Neural crest cell (in vitro differentiated cells): ENCODE measurements at regions not wholly inside any gene's neighbourhood (a gene's known extent, or its start where the extent isn't known, plus 50 kb on each side); places are given as distances from the start of the nearest gene placed in this dataset.

Experiments used
- DNase-seq: peaks from one replicate; pipeline ENCODE4 v3.0.0; 2021; ENCODE audit warnings: low read depth, mixed read lengths, low spot score
- H3K27ac Mint-ChIP-seq: one replicate; pipeline ENCODE4 v1.8.0; 2021; ENCODE audit warnings: mild to moderate bottlenecking, mixed read lengths; ENCODE audit not compliant: unreplicated experiment
- H3K27me3 Mint-ChIP-seq: 2 replicates; pipeline ENCODE4 v1.8.0; 2021; ENCODE audit warnings: low read depth, mild to moderate bottlenecking, mixed read lengths
- H3K36me3 Mint-ChIP-seq: 2 replicates; pipeline ENCODE4 v1.8.0; 2021; ENCODE audit warnings: low read depth, mild to moderate bottlenecking, mixed read lengths
- H3K4me1 Mint-ChIP-seq: 2 replicates; pipeline ENCODE4 v1.8.0; 2021; ENCODE audit warnings: mixed read lengths
- H3K4me3 Mint-ChIP-seq: one replicate; pipeline ENCODE4 v1.8.0; 2021; ENCODE audit warnings: mild to moderate bottlenecking, mixed read lengths
- H3K9me3 Mint-ChIP-seq: 2 replicates; pipeline ENCODE4 v1.8.0; 2021; ENCODE audit warnings: mixed read lengths
- TF ChIP-seq, protein P1 (sequence below): fragments of 200-600 bp; sonication (generic); conservative IDR thresholded peaks from 2 replicates; pipeline ENCODE4 v1.5.0; 2021; ENCODE audit warnings: antibody characterized with exemption, mild to moderate bottlenecking

DNA sequence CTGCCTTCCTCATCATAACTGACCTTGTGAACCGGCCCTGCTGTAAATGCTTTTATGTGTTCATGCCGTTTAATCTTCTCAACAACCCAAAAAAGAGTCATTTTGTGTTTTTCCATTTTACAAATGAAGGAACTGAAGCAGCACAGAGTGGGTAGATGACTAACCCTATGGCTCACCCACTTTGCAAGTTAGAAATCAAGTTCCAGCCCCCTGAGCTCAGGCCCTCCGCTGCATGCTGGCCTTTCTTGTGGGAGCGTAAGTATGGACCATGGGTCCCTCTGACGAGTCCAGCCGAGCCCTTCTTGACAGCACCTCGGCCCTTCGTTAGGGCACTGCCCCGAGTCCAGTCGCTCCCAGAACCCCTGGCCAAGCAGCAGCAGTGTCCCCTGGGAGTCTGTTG is 194.6 kb downstream of the GLI2 start:
- H3K9me3 Mint-ChIP-seq, result no peaks in the 10 kb centered on the region
- H3K27me3 Mint-ChIP-seq, result no peaks in the 10 kb centered on the region
- no peak overlapping the region for H3K27ac Mint-ChIP-seq
- H3K4me3 Mint-ChIP-seq, result no peak overlapping the region
- peaks cover 40% of the 10 kb centered on the region for H3K4me1 Mint-ChIP-seq
- TF ChIP-seq, protein P1, sequence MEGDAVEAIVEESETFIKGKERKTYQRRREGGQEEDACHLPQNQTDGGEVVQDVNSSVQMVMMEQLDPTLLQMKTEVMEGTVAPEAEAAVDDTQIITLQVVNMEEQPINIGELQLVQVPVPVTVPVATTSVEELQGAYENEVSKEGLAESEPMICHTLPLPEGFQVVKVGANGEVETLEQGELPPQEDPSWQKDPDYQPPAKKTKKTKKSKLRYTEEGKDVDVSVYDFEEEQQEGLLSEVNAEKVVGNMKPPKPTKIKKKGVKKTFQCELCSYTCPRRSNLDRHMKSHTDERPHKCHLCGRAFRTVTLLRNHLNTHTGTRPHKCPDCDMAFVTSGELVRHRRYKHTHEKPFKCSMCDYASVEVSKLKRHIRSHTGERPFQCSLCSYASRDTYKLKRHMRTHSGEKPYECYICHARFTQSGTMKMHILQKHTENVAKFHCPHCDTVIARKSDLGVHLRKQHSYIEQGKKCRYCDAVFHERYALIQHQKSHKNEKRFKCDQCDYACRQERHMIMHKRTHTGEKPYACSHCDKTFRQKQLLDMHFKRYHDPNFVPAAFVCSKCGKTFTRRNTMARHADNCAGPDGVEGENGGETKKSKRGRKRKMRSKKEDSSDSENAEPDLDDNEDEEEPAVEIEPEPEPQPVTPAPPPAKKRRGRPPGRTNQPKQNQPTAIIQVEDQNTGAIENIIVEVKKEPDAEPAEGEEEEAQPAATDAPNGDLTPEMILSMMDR, result no peak
- no peak for DNase-seq
- H3K36me3 Mint-ChIP-seq, result peaks cover 15% of the 10 kb centered on the region

DNA sequence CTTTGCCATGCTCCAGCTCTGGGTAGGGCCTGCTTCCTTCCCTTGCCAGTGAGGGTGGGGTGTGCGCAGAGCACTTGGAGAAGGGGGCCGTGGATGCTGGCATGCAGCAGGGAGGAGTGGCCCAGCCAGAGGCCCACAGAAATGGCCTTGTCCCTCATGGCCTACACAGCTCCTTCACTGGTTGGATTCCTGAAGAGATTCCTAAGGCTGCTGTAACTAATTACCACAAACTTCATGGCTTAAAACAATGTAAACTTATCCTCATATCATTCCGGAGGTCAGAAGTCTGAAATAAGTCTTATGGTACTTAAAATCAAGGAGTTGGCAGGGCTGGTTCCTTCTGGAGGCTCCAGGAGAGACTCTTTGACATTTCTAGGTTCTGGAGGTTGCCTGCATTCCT is 195.2 kb downstream of the GLI2 start:
- TF ChIP-seq, protein P1, result no peak
- H3K27ac Mint-ChIP-seq, result no peak overlapping the region
- peaks cover 15% of the 10 kb centered on the region for H3K36me3 Mint-ChIP-seq
- H3K4me3 Mint-ChIP-seq, result no peak overlapping the region
- peaks cover 46% of the 10 kb centered on the region for H3K4me1 Mint-ChIP-seq
- no peak for DNase-seq
- H3K27me3 Mint-ChIP-seq, result no peaks in the 10 kb centered on the region
- H3K9me3 Mint-ChIP-seq, result no peaks in the 10 kb centered on the region

DNA sequence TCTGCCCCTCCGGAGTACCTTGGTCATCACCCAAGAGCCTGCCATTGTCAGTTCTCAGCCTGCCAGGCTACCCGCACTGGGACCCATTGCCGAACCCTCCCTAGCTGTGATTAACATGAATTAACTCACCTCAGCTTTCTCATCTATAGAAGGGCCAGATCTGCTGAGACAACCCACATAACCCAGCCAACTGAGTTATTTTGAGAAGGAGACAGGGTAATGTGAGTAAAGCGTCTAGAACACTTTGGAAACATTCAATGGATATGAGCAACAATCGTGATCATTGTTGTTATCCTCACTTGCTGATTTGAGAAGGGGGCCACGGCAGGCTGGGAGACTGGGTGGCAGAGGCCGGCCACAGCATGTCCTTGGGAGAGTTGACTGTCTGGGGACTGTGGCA is 196.8 kb downstream of the GLI2 start:
- no peak for DNase-seq
- H3K36me3 Mint-ChIP-seq, result peaks cover 15% of the 10 kb centered on the region
- peaks cover 40% of the 10 kb centered on the region for H3K4me1 Mint-ChIP-seq
- H3K27ac Mint-ChIP-seq, result peak overlapping the region; percentile 84
- H3K4me3 Mint-ChIP-seq, result no peak overlapping the region
- no peaks in the 10 kb centered on the region for H3K27me3 Mint-ChIP-seq
- TF ChIP-seq, protein P1, result no peak
- no peaks in the 10 kb centered on the region for H3K9me3 Mint-ChIP-seq

DNA sequence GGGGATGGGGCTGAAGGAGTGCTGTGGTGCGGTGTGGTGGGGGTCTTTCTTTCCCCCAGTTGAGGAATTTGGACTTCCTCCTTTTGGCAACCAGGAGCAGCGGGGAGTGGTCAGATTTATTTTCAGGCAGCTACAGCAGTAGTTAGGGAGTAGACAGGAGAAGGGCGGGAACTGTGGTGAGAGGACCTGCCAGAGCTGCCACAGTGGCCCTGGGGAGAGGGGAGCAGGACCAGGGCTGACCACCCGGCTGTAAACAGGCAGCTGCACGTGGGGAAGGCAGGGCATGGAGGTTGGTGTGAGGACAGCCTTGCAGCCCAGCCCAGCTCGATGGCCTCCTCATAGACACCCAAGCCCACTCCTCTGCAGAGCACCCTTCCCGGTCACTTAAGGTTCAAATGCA is 197.2 kb downstream of the GLI2 start:
- Mint-ChIP-seq H3K27me3 (no peaks in the 10 kb centered on the region), H3K4me1 (peaks cover 41% of the 10 kb centered on the region), H3K36me3 (peaks cover 15% of the 10 kb centered on the region), H3K27ac (peak overlapping the region; percentile 84), H3K4me3 (no peak overlapping the region), H3K9me3 (no peaks in the 10 kb centered on the region)
- DNase-seq, result no peak
- TF ChIP-seq, protein P1, result no peak

DNA sequence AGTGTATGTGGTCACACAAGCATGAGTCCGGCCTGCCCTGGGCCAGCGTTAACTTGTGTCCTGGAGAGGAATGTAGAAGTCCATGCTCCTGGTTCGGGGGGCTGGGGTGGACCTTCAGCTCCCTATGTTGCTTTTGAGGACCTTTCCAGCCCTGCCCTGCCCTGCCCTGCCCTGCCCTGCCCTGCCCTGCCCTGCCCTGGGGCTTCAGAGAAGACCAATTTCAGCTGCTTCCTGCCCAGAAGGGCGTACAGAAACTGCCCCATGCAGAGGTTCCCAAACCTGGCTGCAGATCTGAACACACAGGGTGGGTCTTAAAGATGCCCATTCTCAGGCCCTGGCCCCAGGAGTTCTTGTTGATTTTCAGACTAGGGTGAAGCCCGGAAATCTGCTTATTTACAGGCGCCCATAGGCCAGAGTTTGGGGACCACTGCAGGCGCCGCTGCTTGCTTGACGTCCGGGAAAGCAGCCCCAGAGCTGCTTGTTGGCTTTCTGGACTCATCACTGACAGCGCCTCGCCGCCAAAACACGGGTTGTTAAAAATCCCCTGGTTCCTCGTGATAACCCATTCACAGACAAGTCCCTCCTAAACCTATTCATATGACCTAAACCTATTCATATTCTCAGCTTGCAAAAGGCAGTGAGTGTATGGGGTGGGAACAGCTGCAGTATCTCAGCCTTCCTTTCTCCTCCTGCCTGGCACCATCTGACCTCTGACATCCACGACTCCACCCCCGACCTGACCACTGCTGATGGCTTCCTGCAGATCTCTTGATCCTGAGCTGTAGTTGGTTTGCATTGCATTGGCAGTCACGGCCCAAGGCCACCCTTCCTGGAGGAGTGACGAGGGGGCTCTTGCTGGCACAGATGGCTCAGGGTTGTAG is 198.3 kb downstream of the GLI2 start:
- TF ChIP-seq, protein P1, result no peak
- Mint-ChIP-seq H3K27ac (no peak overlapping the region), H3K4me1 (peaks cover 50% of the 10 kb centered on the region), H3K36me3 (peaks cover 15% of the 10 kb centered on the region), H3K27me3 (no peaks in the 10 kb centered on the region), H3K4me3 (no peak overlapping the region), H3K9me3 (no peaks in the 10 kb centered on the region)
- DNase-seq, result no peak
